IMR-90 (cell line): ENCODE measurements at regions not wholly inside any gene's neighbourhood (a gene's known extent, or its start where the extent isn't known, plus 50 kb on each side); places are given as distances from the start of the nearest gene placed in this dataset.

Source experiments
- ATAC-seq: fragments of 200-7000 bp; cut with Tn5 transposase; 2 replicates; pipeline ENCODE4 v1.9.1; 2020; ENCODE audit warnings: low read depth, mild to moderate bottlenecking, moderate library complexity
- BruUV-seq: library from RNA; stranded (reverse); fragments of 400-500 nt; replicated peaks from 2 replicates; lab custom pipeline; 2021; lab: Mats Ljungman, UMichigan
- CTCF ChIA-PET: fragments of 300-600 bp; formaldehyde crosslinking; extraction: SDS; loops from one replicate; lab custom pipeline; 2021; ENCODE audit warnings: antibody characterized with exemption; lab: Yijun Ruan, JAX
- POLR2A ChIA-PET: fragments of 300-600 bp; sonication (Branson Sonifier 250); formaldehyde crosslinking; loops from one replicate; lab custom pipeline; 2022; ENCODE audit warnings: antibody characterized with exemption; ENCODE audit not compliant: unreplicated experiment; lab: Charles Lee
- DNase-seq: peaks from one replicate; pipeline ENCODE4 v3.0.0; 2013
- H2AFZ ChIP-seq: replicated peaks from 2 replicates; pipeline ENCODE3; 2013; ENCODE audit warnings: low read length, mild to moderate bottlenecking; ENCODE audit not compliant: poor library complexity
- H2AK5ac ChIP-seq: 2 replicates; pipeline ENCODE4 v1.6.1; 2013; ENCODE audit warnings: low read depth, low read length, inconsistent platforms
- H2AK9ac ChIP-seq: replicated peaks from 2 replicates; pipeline ENCODE3; 2013; ENCODE audit warnings: mild to moderate bottlenecking, low read depth, low read length, moderate library complexity; ENCODE audit not compliant: poor library complexity
- H2BK120ac ChIP-seq: 2 replicates; pipeline ENCODE4 v1.6.1; 2013; ENCODE audit warnings: low read depth, low read length, inconsistent platforms
- H2BK15ac ChIP-seq: 3 replicates; pipeline ENCODE4 v1.6.1; 2013; ENCODE audit warnings: low read depth, low read length, inconsistent platforms
- H2BK20ac ChIP-seq: 2 replicates; pipeline ENCODE4 v1.6.1; 2013; ENCODE audit warnings: low read depth, mild to moderate bottlenecking, inconsistent platforms, low read length, moderate library complexity
- H2BK5ac ChIP-seq: 2 replicates; pipeline ENCODE4 v1.6.1; 2013; ENCODE audit warnings: mild to moderate bottlenecking, low read depth, low read length, inconsistent platforms; ENCODE audit not compliant: poor library complexity, severe bottlenecking
- H3K14ac ChIP-seq: replicated peaks from 2 replicates; pipeline ENCODE4 v1.6.1; 2013; ENCODE audit warnings: low read depth, low read length, inconsistent platforms
- H3K18ac ChIP-seq: 2 replicates; pipeline ENCODE4 v1.6.1; 2013; ENCODE audit warnings: low read depth, low read length, control low read depth
- H3K23ac ChIP-seq: 2 replicates; pipeline ENCODE4 v1.6.1; 2013; ENCODE audit warnings: low read depth, low read length, inconsistent platforms
- H3K27ac ChIP-seq: 2 replicates; pipeline ENCODE4 v1.5.1; 2013; ENCODE audit warnings: mild to moderate bottlenecking, control low read depth, low read length; ENCODE audit not compliant: insufficient read depth
- H3K27me3 ChIP-seq: 2 replicates; pipeline ENCODE4 v1.6.1; 2013; ENCODE audit warnings: low read length; ENCODE audit not compliant: control insufficient read depth, insufficient read depth
- H3K36me3 ChIP-seq: 2 replicates; pipeline ENCODE4 v1.6.1; 2013; ENCODE audit warnings: low read length, mixed read lengths; ENCODE audit not compliant: control insufficient read depth, insufficient read depth
- H3K4ac ChIP-seq: 2 replicates; pipeline ENCODE4 v1.6.1; 2013; ENCODE audit warnings: low read depth, low read length, inconsistent platforms
- H3K4me1 ChIP-seq: 2 replicates; pipeline ENCODE4 v1.6.1; 2013; ENCODE audit warnings: low read length, mixed read lengths; ENCODE audit not compliant: control insufficient read depth, insufficient read depth
- H3K4me2 ChIP-seq: 2 replicates; pipeline ENCODE4 v1.6.1; 2013; ENCODE audit warnings: low read depth, mild to moderate bottlenecking, control low read depth, low read length, moderate library complexity
- H3K4me3 ChIP-seq: 2 replicates; pipeline ENCODE4 v1.5.1; 2013; ENCODE audit warnings: low read depth, mild to moderate bottlenecking, control low read depth, low read length, moderate library complexity; ENCODE audit not compliant: insufficient read depth
- H3K56ac ChIP-seq: 2 replicates; pipeline ENCODE4 v1.6.1; 2013; ENCODE audit warnings: low read length, inconsistent platforms; ENCODE audit not compliant: insufficient read depth; ENCODE audit errors: extremely low read depth
- H3K79me1 ChIP-seq, 2 experiments: 2 replicates each; pipeline ENCODE4 v1.6.1; 2013; ENCODE audit warnings: low read length in 2 of 2, inconsistent platforms in 1 of 2, low read depth in 1 of 2
- H3K9ac ChIP-seq: 2 replicates; pipeline ENCODE4 v1.6.1; 2013; ENCODE audit warnings: low read depth, low read length, control low read depth
- H3K9me1 ChIP-seq: 2 replicates; pipeline ENCODE4 v1.6.1; 2013; ENCODE audit warnings: low read length, inconsistent platforms; ENCODE audit not compliant: insufficient read depth
- H3K9me3 ChIP-seq: 2 replicates; pipeline ENCODE4 v1.6.1; 2013; ENCODE audit warnings: low read length; ENCODE audit not compliant: control insufficient read depth, insufficient read depth
- H4K20me1 ChIP-seq: 2 replicates; pipeline ENCODE4 v1.6.1; 2013; ENCODE audit warnings: low read length, inconsistent platforms; ENCODE audit not compliant: insufficient read depth
- H4K5ac ChIP-seq: 2 replicates; pipeline ENCODE4 v1.6.1; 2013; ENCODE audit warnings: mild to moderate bottlenecking, low read depth, low read length, control low read depth
- H4K8ac ChIP-seq, 2 experiments: 2 replicates each; pipeline ENCODE4 v1.6.1; 2013; ENCODE audit warnings: low read depth in 2 of 2, low read length in 2 of 2, control low read depth in 1 of 2, inconsistent platforms in 1 of 2
- H4K91ac ChIP-seq: 2 replicates; pipeline ENCODE4 v1.6.1; 2013; ENCODE audit warnings: low read depth, low read length, inconsistent platforms; ENCODE audit not compliant: insufficient read depth
- BHLHE40 ChIP-seq: fragments of 150-350 bp; IDR thresholded peaks from 2 replicates; pipeline ENCODE4 v1.6.1; 2016; ENCODE audit warnings: mild to moderate bottlenecking, low read depth, low read length
- CEBPB ChIP-seq: IDR thresholded peaks from 2 replicates; pipeline ENCODE4 v1.6.1; 2012; ENCODE audit warnings: low read depth, low read length, improper control_type of control experiment
- CHD1 ChIP-seq: IDR thresholded peaks from 2 replicates; pipeline ENCODE4 v1.6.1; 2012; ENCODE audit warnings: low read depth, low read length, improper control_type of control experiment
- CTCF ChIP-seq: conservative IDR thresholded peaks from 2 replicates; pipeline ENCODE4 v1.5.1; 2012; ENCODE audit warnings: mild to moderate bottlenecking, low read depth, low read length, improper control_type of control experiment
- ELK1 ChIP-seq: fragments of 150-350 bp; IDR thresholded peaks from 2 replicates; pipeline ENCODE4 v1.6.1; 2016; ENCODE audit warnings: low read depth, mild to moderate bottlenecking, low read length, moderate library complexity, borderline replicate concordance
- FOS ChIP-seq: fragments of 150-350 bp; IDR thresholded peaks from 2 replicates; pipeline ENCODE4 v1.6.1; 2016; ENCODE audit warnings: low read depth, low read length
- MAFK ChIP-seq: IDR thresholded peaks from 2 replicates; pipeline ENCODE4 v1.6.1; 2012; ENCODE audit warnings: low read depth, low read length, improper control_type of control experiment
- MAZ ChIP-seq: IDR thresholded peaks from 2 replicates; pipeline ENCODE4 v1.6.1; 2012; ENCODE audit warnings: low read depth, mild to moderate bottlenecking, low read length, improper control_type of control experiment, moderate library complexity, borderline replicate concordance
- MXI1 ChIP-seq: IDR thresholded peaks from 2 replicates; pipeline ENCODE4 v1.6.1; 2012; ENCODE audit warnings: low read depth, mild to moderate bottlenecking, low read length, moderate library complexity, borderline replicate concordance
- NFE2L2 ChIP-seq: fragments of 150-350 bp; IDR thresholded peaks from 2 replicates; pipeline ENCODE4 v1.6.1; 2016; ENCODE audit warnings: low read depth, mild to moderate bottlenecking, low read length
- POLR2A ChIP-seq: IDR thresholded peaks from 2 replicates; pipeline ENCODE4 v1.6.1; 2012; ENCODE audit warnings: mild to moderate bottlenecking, low read depth, low read length
- RAD21 ChIP-seq: IDR thresholded peaks from 2 replicates; pipeline ENCODE4 v1.6.1; 2012; ENCODE audit warnings: low read length, improper control_type of control experiment
- RCOR1 ChIP-seq: IDR thresholded peaks from 2 replicates; pipeline ENCODE4 v1.6.1; 2012; ENCODE audit warnings: mild to moderate bottlenecking, low read length, improper control_type of control experiment; ENCODE audit not compliant: insufficient replicate concordance
- RFX5 ChIP-seq: IDR thresholded peaks from 2 replicates; pipeline ENCODE4 v1.8.0; 2012; ENCODE audit warnings: low read depth, mild to moderate bottlenecking, low read length, moderate library complexity
- SMC3 ChIP-seq: fragments of 150-350 bp; IDR thresholded peaks from 2 replicates; pipeline ENCODE4 v1.6.1; 2016; ENCODE audit warnings: low read depth, mild to moderate bottlenecking, antibody characterized with exemption, low read length, moderate library complexity
- USF2 ChIP-seq: fragments of 150-350 bp; IDR thresholded peaks from 2 replicates; pipeline ENCODE4 v1.6.1; 2017; ENCODE audit warnings: mild to moderate bottlenecking, antibody characterized with exemption, low read length, low read depth
- WGBS, 2 experiments: methylation state at CpG; one replicate each; pipeline versions ENCODE4 v1.1.5 to v1.1.7; 2013; ENCODE audit warnings: missing lambda C conversion rate in 2 of 2; ENCODE audit not compliant: insufficient read length in 1 of 2; ENCODE audit errors: extremely low coverage in 2 of 2; 5-methylcytosine and 5-hydroxymethylcytosine counted together
- dilution Hi-C: fragments of 300-500 bp; cut with HindIII; formaldehyde crosslinking; loops from one replicate; pipeline ENCODE4 v1.14.3; 2018; ENCODE audit warnings: low sequenced_read_pairs; ENCODE audit not compliant: unreplicated experiment
- in situ Hi-C: fragments of 300-500 bp; cut with MboI; formaldehyde crosslinking; loops from 3 replicates; pipeline ENCODE4 v1.14.3; 2019; ENCODE audit warnings: low sequenced_read_pairs, inconsistent platforms, mixed read lengths
- intact Hi-C: fragments of 100-400 bp; cut with micrococcal nuclease; formaldehyde crosslinking; loops from 2 replicates; pipeline ENCODE4 v1.10.0; 2022

DNA sequence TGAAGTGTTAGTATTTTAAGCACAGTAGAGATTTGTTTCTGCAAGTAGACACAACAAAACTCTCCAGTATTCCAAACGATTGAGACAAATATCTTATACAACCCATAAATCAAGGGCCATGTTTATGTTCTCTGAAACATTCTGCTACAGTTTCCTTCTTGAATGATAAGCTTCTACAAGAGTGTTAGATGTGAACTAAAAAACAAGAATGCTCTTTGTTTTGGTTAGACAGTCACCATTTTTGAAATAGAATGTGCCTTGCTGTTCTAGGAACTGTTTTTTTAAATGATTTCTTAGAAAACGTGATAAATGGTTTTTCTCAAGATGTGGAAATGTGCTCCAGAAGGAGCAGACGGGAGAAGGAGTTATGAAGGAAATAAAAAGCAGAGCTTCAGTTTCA, 1656.3 kb upstream of the FLRT2 start:
- H3K56ac ChIP-seq = no peak overlapping the region
- no peak overlapping the region for H3K27ac ChIP-seq
- no peak overlapping the region for H2BK15ac ChIP-seq
- no peak overlapping the region for H2AK5ac ChIP-seq
- WGBS, 2 experiments = 39% methylated on average over 2 of the region's 3 CpGs; no CpG with 5 or more reads in 1 of the 2 experiments
- no peak overlapping the region for H3K23ac ChIP-seq
- H3K4me2 ChIP-seq = no peak overlapping the region
- no peaks in the 10 kb centered on the region for H3K9me3 ChIP-seq
- no peaks in the 10 kb centered on the region for H3K36me3 ChIP-seq
- H2BK20ac ChIP-seq = no peak overlapping the region
- dilution Hi-C loops = no loop called here
- no peak for TF ChIP-seq ELK1
- no peak for TF ChIP-seq FOS
- TF ChIP-seq CTCF = no peak
- no peak for TF ChIP-seq CEBPB
- TF ChIP-seq CHD1 = no peak
- no peak for TF ChIP-seq RFX5
- no peak for TF ChIP-seq SMC3
- TF ChIP-seq POLR2A = no peak
- no peak for TF ChIP-seq RAD21
- no peak for TF ChIP-seq USF2
- no peak for TF ChIP-seq MXI1
- TF ChIP-seq MAZ = no peak
- no peak for TF ChIP-seq BHLHE40
- no peak for TF ChIP-seq NFE2L2
- no peak for TF ChIP-seq MAFK
- no peak for TF ChIP-seq RCOR1
- no peak overlapping the region for H3K9ac ChIP-seq
- no peak overlapping the region for H3K18ac ChIP-seq
- POLR2A ChIA-PET = no interaction called here
- no peak overlapping the region for H4K8ac ChIP-seq
- intact Hi-C loops = no loop called here
- no peak overlapping the region for H2BK120ac ChIP-seq
- no peak for ATAC-seq
- H3K79me1 ChIP-seq = no peaks in the 10 kb centered on the region
- no peak overlapping the region for H2AFZ ChIP-seq
- H3K4me1 ChIP-seq = peaks cover 2% of the 10 kb centered on the region
- no peak overlapping the region for H4K5ac ChIP-seq
- H3K4me3 ChIP-seq = no peak overlapping the region
- H4K91ac ChIP-seq = no peak overlapping the region
- no TSS peak for BruUV-seq
- no peak overlapping the region for H2AK9ac ChIP-seq
- H3K14ac ChIP-seq = no peak overlapping the region
- in situ Hi-C loops = no loop called here
- H3K9me1 ChIP-seq = no peaks in the 10 kb centered on the region
- H4K20me1 ChIP-seq = no peaks in the 10 kb centered on the region
- no peak overlapping the region for H3K4ac ChIP-seq
- DNase-seq = peak; percentile 15
- H2BK5ac ChIP-seq = no peak overlapping the region
- CTCF ChIA-PET = interaction anchor here (0.5 kb wide), 1 partner anchor 1725 kb away, joined by 3 read pairs; no protein-coding TSS in a partner anchor
- no peaks in the 10 kb centered on the region for H3K27me3 ChIP-seq
